HT1080 (cell line): ENCODE measurements at regions not wholly inside any gene's neighbourhood (a gene's known extent, or its start where the extent isn't known, plus 50 kb on each side); places are given as distances from the start of the nearest gene placed in this dataset.

Experiments used
- DNase-seq: peaks from one replicate; pipeline ENCODE4 v3.0.0-alpha.2; 2015; ENCODE audit warnings: low read depth

GRCh38 chr20:52820641-52821292, 151.4 kb upstream of the TSHZ2 start:
- DNase-seq = no peak

- DNase-seq = no peak
Measured at GRCh38 chr20:52818491-52818890, 153.7 kb upstream of the TSHZ2 start.

- no peak for DNase-seq
Measured at GRCh38 chr20:52817981-52818380, 154.2 kb upstream of the TSHZ2 start.

GRCh38 chr20:52817511-52817910, 154.6 kb upstream of the TSHZ2 start:
- no peak for DNase-seq

- no peak for DNase-seq
Measured at GRCh38 chr20:52814371-52814770, 157.8 kb upstream of the TSHZ2 start.

- peak; percentile 6 for DNase-seq
Measured at GRCh38 chr20:52812231-52812847, 159.8 kb upstream of the TSHZ2 start.

GRCh38 chr20:52809003-52809402, 163.2 kb upstream of the TSHZ2 start:
- no peak for DNase-seq

- no peak for DNase-seq
Measured at GRCh38 chr20:52806918-52807317, 165.2 kb upstream of the TSHZ2 start.

- DNase-seq = no peak
Measured at GRCh38 chr20:52805843-52806242, 166.3 kb upstream of the TSHZ2 start.

GRCh38 chr20:52805296-52805571, 166.9 kb upstream of the TSHZ2 start:
- no peak for DNase-seq

GRCh38 chr20:52804497-52805295, 167.5 kb upstream of the TSHZ2 start:
- no peak for DNase-seq

GRCh38 chr20:52801628-52802006, 170.5 kb upstream of the TSHZ2 start:
- DNase-seq = no peak

GRCh38 chr20:52800734-52801627, 171.2 kb upstream of the TSHZ2 start:
- DNase-seq = no peak

GRCh38 chr20:52799130-52799529, 173.0 kb upstream of the TSHZ2 start:
- DNase-seq = no peak

- no peak for DNase-seq
Measured at GRCh38 chr20:52798124-52798523, 174.0 kb upstream of the TSHZ2 start.

GRCh38 chr20:52794853-52795252, 177.3 kb upstream of the TSHZ2 start:
- no peak for DNase-seq

- no peak for DNase-seq
Measured at GRCh38 chr20:52793339-52793963, 178.7 kb upstream of the TSHZ2 start.

GRCh38 chr20:52791091-52791490, 181.1 kb upstream of the TSHZ2 start:
- no peak for DNase-seq

GRCh38 chr20:52789716-52790115, 182.4 kb upstream of the TSHZ2 start:
- DNase-seq = no peak

GRCh38 chr20:52787962-52788361, 184.2 kb upstream of the TSHZ2 start:
- no peak for DNase-seq

GRCh38 chr20:52787216-52787615, 184.9 kb upstream of the TSHZ2 start:
- no peak for DNase-seq
